ENCODE measurements at regions not wholly inside any gene's neighbourhood (a gene's known extent, or its start where the extent isn't known, plus 50 kb on each side); places are given as distances from the start of the nearest gene placed in this dataset.

DNA sequence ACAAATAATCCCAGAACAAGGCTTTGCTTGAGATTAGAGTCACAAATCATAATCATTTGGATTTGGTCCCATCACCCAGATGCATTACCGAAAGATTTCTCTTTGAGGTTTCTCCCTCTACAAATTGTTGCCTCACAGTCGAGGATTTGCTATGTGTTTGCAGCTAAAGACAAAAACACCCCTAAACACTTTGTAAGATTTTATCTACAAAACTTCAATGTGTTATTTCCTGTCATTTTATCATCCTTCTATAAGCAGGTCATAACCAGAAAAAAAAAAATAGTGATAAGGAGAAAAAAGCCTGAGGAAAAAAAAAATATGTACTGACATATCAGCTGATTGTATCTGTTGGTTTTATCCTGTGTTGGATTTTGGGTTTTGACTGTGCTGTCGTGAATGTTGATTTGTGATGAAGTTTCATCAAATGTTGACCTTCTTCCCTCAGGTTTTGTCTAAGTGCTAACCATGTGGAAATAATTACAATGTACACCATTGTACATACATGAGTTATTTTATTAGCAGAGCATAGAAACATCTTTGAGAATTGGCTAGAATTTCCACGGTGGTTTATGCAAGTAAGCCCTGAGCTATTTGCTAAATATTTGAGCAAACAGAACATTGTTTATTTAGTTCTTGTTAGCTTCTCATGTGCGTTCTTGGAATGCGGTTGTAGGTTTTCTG is 274.4 kb downstream of the NEBL start:
- TF ChIP-seq, protein P1, sequence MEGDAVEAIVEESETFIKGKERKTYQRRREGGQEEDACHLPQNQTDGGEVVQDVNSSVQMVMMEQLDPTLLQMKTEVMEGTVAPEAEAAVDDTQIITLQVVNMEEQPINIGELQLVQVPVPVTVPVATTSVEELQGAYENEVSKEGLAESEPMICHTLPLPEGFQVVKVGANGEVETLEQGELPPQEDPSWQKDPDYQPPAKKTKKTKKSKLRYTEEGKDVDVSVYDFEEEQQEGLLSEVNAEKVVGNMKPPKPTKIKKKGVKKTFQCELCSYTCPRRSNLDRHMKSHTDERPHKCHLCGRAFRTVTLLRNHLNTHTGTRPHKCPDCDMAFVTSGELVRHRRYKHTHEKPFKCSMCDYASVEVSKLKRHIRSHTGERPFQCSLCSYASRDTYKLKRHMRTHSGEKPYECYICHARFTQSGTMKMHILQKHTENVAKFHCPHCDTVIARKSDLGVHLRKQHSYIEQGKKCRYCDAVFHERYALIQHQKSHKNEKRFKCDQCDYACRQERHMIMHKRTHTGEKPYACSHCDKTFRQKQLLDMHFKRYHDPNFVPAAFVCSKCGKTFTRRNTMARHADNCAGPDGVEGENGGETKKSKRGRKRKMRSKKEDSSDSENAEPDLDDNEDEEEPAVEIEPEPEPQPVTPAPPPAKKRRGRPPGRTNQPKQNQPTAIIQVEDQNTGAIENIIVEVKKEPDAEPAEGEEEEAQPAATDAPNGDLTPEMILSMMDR (IDR thresholded peaks at IDR 0.05; ENCODE audit: low read depth, low read length, missing input control) = no peak
- TF ChIP-seq, protein P2, sequence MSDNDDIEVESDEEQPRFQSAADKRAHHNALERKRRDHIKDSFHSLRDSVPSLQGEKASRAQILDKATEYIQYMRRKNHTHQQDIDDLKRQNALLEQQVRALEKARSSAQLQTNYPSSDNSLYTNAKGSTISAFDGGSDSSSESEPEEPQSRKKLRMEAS (IDR thresholded peaks at IDR 0.05) = no peak
- no peak for TF ChIP-seq NR2F2 (IDR thresholded peaks at IDR 0.05)
- TF ChIP-seq TAF1 (conservative IDR thresholded peaks at IDR 0.05) = no peak
- TF ChIP-seq GABPA (IDR thresholded peaks at IDR 0.05 in 1 of 2, conservative IDR thresholded peaks at IDR 0.05 in 1 of 2) = no peak
- TF ChIP-seq RXRA (IDR thresholded peaks at IDR 0.05) = no peak

All from liver (tissue), 3 donors.